NCI-H2171 treated with DMSO at 0.1 percent for 48 hours (cell line): ENCODE measurements at regions not wholly inside any gene's neighbourhood (a gene's known extent, or its start where the extent isn't known, plus 50 kb on each side); places are given as distances from the start of the nearest gene placed in this dataset.

Experiments used
- DNase-seq: peaks from one replicate; lab custom pipeline; 2025; lab: John Stamatoyannopoulos, UW

- DNase-seq, result no peak
Measured at GRCh38 chr10:123458933-123459332, 207.2 kb upstream of the GPR26 start.

GRCh38 chr10:123459371-123460091 lies 206.6 kb upstream of the GPR26 start:
- peak; percentile 18 for DNase-seq

GRCh38 chr10:123462246-123462645 lies 203.9 kb upstream of the GPR26 start:
- no peak for DNase-seq

DNA sequence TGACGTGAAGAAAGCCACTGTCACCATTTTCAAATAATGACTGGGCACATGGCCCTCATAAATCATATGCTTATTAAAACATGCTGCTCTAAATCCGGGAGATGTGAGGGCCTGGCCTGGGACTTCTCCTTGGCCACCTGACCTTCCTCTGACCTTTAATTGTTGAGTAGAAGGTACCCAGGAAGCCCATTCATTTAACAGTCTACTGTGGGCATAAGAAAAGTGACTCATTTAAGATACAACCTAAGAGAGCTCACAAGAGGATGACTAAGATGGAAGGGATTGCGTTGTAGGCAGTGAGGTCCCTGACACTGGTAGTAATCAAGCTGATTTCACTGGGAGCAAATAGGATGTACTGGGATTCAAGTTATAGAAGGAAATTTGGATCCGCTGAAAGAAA lies 203.4 kb upstream of the GPR26 start:
- DNase-seq, result no peak

DNA sequence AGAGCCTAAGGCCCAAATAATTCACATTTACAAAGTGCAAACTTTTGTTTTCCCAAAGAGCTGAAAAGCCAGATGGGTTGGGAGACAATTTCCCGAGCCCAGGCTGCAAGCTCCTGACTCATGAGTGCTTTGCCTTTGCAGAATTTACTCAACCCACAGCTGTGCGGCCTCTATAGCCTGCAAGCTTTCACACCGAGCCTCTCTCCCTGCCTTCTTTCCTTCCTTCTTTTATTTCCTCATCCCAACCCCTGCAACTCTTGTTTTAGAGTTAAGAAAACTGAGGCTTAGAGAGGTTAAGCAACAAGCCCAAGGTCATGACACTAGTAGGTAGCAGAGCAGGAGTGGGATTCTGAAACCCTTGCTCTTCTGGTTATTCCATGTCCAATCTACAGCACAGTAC lies 203.0 kb upstream of the GPR26 start:
- DNase-seq, result no peak

DNA sequence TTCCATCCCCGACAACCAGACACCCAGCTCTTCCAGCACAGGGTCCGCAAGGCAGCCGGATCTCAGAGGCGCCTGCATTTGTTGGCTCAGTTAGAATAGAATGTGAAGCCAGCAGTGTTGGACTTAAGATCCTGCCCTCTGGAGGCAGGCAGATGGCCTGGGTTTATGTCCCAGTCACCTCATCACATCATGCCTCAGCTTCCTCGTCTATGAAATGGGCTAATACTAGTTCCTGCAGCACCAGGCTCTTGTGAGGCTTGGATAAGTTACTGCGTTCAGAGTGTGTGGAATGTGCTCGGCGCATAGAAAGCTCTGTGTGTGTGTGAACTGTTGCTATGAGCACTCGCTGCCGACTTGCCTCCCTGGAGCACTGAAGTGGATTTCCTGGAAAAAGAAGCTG lies 202.5 kb upstream of the GPR26 start:
- no peak for DNase-seq

DNA sequence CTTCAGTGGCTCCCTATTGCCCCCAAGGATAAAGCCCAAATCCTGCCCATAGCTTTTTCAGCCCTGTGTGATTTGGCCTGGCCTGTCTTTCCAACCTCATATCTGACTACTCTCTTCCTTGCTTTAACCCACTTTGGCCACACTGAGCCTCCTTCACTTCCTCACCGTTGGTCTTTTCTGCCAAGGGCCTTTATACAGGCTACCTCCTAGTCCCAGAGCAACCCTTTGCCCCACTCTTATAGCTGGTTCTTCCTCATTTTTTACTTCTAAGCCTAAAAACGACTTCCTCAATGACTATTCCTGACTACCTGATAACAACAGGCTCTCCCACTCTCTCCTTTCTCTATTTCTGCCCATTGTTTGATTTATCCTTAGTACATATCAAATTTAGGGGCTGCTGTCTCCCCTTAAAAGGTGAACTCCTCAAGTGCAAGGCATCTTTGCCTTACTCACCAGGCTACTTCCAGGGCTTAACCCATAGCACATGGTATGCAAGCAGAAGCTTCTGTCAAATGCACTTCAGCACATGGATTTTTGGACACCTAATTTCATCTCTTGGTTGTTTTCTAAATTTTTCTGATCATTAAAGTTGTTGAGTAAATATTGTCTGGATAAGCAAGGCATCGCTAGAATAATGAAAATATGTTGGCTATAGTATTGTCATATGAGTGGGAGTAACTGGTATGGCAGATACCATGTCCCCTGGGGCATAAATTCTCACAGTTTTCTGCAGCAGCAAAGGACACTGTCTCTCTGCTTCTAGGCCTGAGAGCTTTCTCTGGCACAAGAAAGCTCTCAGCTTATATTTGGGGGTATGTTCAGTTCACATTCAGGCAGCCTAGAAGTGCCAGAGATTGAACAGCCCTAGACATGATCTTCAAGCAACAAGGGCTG lies 201.5 kb upstream of the GPR26 start:
- no peak for DNase-seq

GRCh38 chr10:123470336-123470921 lies 195.7 kb upstream of the GPR26 start:
- no peak for DNase-seq

DNA sequence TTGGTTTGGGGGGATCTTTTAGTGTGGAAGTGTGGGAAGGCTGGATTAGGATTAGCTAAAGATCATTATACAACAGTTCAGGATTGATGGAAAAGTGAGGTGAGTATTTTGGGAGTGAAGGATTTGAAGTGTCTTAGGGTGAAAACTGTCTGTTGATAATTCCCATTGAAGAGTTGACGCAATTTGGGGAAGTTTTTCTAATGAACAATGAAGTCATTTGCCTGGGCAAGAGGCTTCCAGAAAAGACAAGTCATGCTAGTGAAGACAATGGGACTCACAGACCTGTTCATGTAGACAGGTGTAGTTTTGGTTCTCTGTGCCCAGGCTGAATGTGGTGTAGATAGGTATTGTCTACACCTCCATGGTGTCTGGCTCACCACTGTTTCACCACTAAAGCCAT lies 194.3 kb upstream of the GPR26 start:
- no peak for DNase-seq

- DNase-seq, result no peak
Measured at GRCh38 chr10:123472606-123473005, 193.5 kb upstream of the GPR26 start.

DNA sequence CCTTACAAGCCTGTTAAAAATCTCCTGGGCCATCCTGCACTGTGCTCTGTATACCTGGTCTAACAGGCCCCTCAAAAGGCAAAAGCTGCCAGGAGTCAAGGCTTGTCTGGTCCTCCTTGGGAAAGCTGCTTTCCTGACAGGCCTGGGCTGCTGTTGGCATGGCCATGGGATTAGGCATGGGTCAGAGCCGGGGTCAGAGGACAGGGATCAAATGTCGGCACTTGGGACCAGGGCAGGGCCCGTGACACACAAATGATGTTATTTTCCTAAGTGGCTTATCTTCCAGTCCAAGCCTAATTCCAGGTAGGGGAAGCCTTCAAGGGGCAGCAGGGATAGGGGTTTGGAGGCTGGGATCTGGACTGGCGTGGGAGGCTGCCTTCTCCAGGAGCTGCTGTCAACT lies 191.5 kb upstream of the GPR26 start:
- DNase-seq, result no peak

DNA sequence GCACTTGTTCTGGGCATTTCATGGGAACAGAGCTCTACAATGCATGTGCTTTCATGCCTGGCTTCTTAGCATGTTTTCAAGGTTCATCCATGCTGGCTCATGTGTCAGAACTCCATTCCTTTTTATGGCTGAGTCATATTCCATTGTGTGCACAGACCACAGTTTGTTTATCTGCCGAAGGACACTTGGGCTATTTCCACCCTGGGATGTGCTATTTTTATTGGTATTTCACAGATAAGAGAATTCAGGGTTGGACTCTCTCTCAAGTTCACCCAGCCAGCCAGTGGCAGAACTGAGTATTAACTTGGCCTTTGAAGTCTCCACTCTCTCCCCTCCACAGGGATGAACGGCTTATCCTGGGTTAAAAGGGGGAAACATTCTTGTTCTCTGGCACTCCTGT lies 190.7 kb upstream of the GPR26 start:
- DNase-seq, result no peak

DNA sequence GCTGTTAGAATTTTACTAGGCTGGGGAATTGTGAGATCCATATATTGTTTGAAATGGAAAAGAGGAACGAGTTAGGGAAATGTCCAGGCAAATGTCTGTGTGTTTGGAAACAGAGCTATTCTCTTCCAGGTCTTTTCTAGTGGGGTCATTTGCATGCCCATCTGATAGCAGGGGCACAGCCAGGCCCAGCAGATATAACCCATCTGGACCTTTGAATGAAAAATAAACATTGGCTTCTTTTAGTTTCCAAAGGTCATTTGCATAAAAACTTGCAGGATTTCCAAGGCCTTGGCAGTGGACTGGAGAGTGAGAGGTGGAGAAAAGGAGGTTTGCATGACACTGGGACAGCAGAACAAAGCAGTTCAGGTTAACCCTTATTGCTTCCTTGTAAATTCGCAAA lies 188.0 kb upstream of the GPR26 start:
- DNase-seq, result no peak

DNA sequence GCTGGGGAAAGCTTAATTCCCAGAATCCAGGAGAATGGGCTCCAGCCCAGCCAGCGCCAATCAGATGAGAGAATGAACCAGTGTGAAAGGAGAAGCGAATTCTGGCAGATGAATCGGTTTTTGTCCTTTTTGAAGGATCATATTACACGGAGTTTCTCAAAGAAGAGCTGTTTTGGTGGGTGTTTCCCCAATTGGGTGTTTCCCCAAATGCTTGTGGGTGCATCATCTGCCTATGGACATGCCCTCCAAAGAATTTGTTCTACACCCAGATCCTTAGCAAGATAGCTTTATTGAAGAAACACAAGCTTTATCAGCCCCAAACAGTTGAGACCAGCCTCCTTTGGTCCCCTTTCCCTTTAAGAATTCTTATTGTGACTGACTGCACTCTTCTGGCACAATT lies 186.5 kb upstream of the GPR26 start:
- no peak for DNase-seq

DNA sequence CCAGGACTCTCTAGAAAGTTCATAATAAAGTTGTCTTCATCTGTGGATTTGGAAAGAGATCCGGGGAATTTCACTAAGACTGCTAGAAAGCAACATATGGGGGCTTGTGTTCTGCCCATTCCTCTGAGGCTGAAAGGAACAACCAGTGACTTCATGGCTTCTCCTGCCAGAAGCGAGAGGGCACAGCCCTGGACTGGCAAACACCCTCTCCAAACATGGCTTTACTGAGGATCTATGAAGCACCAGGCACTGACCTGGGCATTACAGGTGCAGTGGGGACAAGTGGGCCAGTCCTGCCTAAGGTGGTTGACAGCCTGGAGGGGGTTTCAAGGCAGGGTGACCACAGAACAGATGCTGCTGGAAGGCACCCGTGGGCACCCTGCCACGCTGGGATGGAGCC lies 185.8 kb upstream of the GPR26 start:
- DNase-seq, result no peak

- no peak for DNase-seq
Measured at GRCh38 chr10:123480845-123481244, 185.3 kb upstream of the GPR26 start.

- DNase-seq, result no peak
Measured at GRCh38 chr10:123484722-123485121, 181.4 kb upstream of the GPR26 start.

DNA sequence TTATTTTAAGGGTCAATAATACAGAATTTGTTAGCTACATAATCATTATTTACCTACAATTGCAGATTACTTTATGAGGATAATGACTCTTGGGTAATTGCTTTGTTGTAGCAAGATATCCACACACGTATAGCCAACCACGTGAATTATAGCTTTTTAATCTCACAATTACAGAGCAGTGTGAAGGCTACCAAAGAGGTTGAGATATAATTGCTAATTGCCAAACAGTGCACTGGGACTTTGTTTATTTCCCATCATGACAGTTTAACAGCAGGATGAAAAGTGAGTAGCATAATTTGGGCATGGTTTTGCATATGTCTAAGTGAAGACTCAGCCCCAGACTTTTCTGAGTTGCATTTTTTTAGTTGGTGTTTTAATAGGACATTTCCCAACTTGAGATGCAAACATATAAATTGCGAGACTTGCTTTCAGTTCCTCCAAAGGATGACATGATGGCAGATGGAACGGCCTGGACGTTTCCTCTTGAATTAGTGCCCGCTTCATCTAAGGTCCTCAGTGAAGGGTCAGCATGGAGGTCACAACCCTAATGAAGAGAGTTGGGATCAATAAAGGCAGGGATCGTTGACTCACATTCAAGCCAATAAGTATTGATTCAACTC lies 180.7 kb upstream of the GPR26 start:
- no peak for DNase-seq

- DNase-seq, result no peak
Measured at GRCh38 chr10:123488436-123488835, 177.7 kb upstream of the GPR26 start.

DNA sequence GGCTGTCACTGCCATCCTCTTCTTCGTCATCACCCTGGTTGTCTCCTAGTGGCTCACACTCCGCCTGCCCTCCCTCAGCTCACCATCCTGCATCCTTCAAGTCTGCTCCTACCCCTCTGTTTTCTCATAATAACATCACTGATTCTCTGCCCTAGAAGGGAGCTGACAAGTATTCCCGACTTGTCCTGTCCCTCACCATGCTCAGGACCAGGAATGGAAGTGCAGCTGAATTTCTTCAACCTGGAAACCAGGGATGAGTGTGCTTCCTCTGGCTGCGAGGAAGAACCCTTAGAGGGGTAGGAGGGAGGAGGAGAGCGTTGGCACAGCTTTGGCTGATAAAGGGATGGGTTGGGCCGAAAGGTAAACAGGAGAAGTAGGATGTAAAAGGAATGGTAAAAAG lies 174.8 kb upstream of the GPR26 start:
- no peak for DNase-seq

DNA sequence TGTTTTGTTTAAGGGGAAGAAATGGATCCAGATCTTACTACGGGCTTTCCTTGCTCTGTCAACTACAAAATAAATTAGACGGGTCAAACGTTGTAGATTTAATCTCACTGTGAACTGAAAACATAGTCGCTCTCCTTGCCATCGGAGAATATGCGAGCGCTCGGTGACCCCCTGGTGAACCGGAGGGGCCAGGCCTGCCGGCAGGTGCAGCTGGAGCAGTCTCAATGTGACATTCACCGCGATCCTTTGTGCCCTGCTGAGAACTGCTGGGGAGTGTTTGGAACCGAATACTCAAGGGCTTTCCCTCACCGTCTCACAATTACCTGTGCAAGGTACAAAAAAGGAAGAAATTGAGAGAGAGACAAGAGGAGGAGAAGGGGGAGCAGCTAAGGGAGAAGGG lies 174.1 kb upstream of the GPR26 start:
- DNase-seq, result peak; percentile 64

- DNase-seq, result no peak
Measured at GRCh38 chr10:123494301-123494808, 171.8 kb upstream of the GPR26 start.
